GM12865 (cell line): ENCODE measurements at regions not wholly inside any gene's neighbourhood (a gene's known extent, or its start where the extent isn't known, plus 50 kb on each side); places are given as distances from the start of the nearest gene placed in this dataset.

Experiments used
- DNase-seq: peaks from one replicate; pipeline ENCODE4 v3.0.0; 2010; ENCODE audit warnings: low read depth
- H3K4me3 ChIP-seq: 2 replicates; pipeline ENCODE4 v1.5.1; 2011; ENCODE audit warnings: mild to moderate bottlenecking, low read depth, low read length, control low read depth
- CTCF ChIP-seq: IDR thresholded peaks from 2 replicates; pipeline ENCODE4 v1.5.1; 2011; ENCODE audit warnings: low read length, control low read depth, low read depth, inconsistent platforms; ENCODE audit not compliant: insufficient read depth; ENCODE audit errors: missing control alignments

GRCh38 chr7:115662120-115662519 lies 368.4 kb downstream of the TFEC start:
- no peak for TF ChIP-seq CTCF

GRCh38 chr7:115658223-115658622 lies 372.3 kb downstream of the TFEC start:
- H3K4me3 ChIP-seq = no peak overlapping the region
- no peak for TF ChIP-seq CTCF
- no peak for DNase-seq

More at GRCh38 chr7:115662120-115662519, 368.4 kb downstream of the TFEC start:
- H3K4me3 ChIP-seq = no peak overlapping the region
- no peak for DNase-seq

GRCh38 chr7:115654384-115655214 lies 376.0 kb downstream of the TFEC start:
- no peak for DNase-seq
- no peak for TF ChIP-seq CTCF
- H3K4me3 ChIP-seq = no peak overlapping the region

- TF ChIP-seq CTCF = no peak
- DNase-seq = no peak
- no peak overlapping the region for H3K4me3 ChIP-seq
Observed at GRCh38 chr7:115649429-115649828, 381.1 kb downstream of the TFEC start.

- DNase-seq = no peak
- TF ChIP-seq CTCF = no peak
- H3K4me3 ChIP-seq = no peak overlapping the region
Observed at GRCh38 chr7:115647712-115648111, 382.9 kb downstream of the TFEC start.

GRCh38 chr7:115642194-115642593 lies 388.4 kb downstream of the TFEC start:
- TF ChIP-seq CTCF = no peak
- H3K4me3 ChIP-seq = no peak overlapping the region
- no peak for DNase-seq

- no peak overlapping the region for H3K4me3 ChIP-seq
- DNase-seq = no peak
- no peak for TF ChIP-seq CTCF
Observed at GRCh38 chr7:115638853-115639252, 391.7 kb downstream of the TFEC start.
